Cardiac septum (tissue), 1 donor: ENCODE measurements at regions not wholly inside any gene's neighbourhood (a gene's known extent, or its start where the extent isn't known, plus 50 kb on each side); places are given as distances from the start of the nearest gene placed in this dataset.

Experiments used
- DNase-seq: peaks from one replicate; pipeline ENCODE4 v3.0.0-alpha.2; 2020; ENCODE audit warnings: low spot score
- intact Hi-C: fragments of 100-400 bp; cut with DNase I; formaldehyde crosslinking; loops from one replicate; pipeline ENCODE4 v1.14.0; 2022
- donor health status: DM: no; HTN: no; CAD: no.

- intact Hi-C loops = no loop called here
- peak; percentile 68 for DNase-seq
Observed at GRCh38 chr14:101362529-101363260, 198.6 kb upstream of the DIO3 start.

- no peak for DNase-seq
- intact Hi-C loops = no loop called here
Observed at GRCh38 chr14:101363261-101363555, 198.1 kb upstream of the DIO3 start.

GRCh38 chr14:101363880-101364391 lies 197.4 kb upstream of the DIO3 start:
- intact Hi-C loops = no loop called here
- no peak for DNase-seq

- DNase-seq = peak; percentile 66
- intact Hi-C loops = no loop called here
Observed at GRCh38 chr14:101364503-101365328, 196.6 kb upstream of the DIO3 start.

GRCh38 chr14:101365329-101366158 lies 195.8 kb upstream of the DIO3 start:
- intact Hi-C loops = no loop called here
- DNase-seq = peak; percentile 31

GRCh38 chr14:101367421-101368261 lies 193.7 kb upstream of the DIO3 start:
- intact Hi-C loops = no loop called here
- DNase-seq = peak; percentile 72

GRCh38 chr14:101368629-101369028 lies 192.7 kb upstream of the DIO3 start:
- no peak for DNase-seq
- intact Hi-C loops = no loop called here

- intact Hi-C loops = no loop called here
- no peak for DNase-seq
Observed at GRCh38 chr14:101369194-101369915, 191.9 kb upstream of the DIO3 start.

- no peak for DNase-seq
- intact Hi-C loops = no loop called here
Observed at GRCh38 chr14:101369916-101370592, 191.2 kb upstream of the DIO3 start.

- DNase-seq = no peak
- intact Hi-C loops = no loop called here
Observed at GRCh38 chr14:101370593-101371569, 190.4 kb upstream of the DIO3 start.

GRCh38 chr14:101371799-101372793 lies 189.2 kb upstream of the DIO3 start:
- DNase-seq = no peak
- intact Hi-C loops = no loop called here

- DNase-seq = no peak
- intact Hi-C loops = no loop called here
Observed at GRCh38 chr14:101372894-101373620, 188.2 kb upstream of the DIO3 start.

GRCh38 chr14:101373690-101374295 lies 187.5 kb upstream of the DIO3 start:
- intact Hi-C loops = no loop called here
- DNase-seq = no peak

- no peak for DNase-seq
- intact Hi-C loops = no loop called here
Observed at GRCh38 chr14:101374373-101375338, 186.6 kb upstream of the DIO3 start.
